GM19395 (cell line): ENCODE measurements at regions not wholly inside any gene's neighbourhood (a gene's known extent, or its start where the extent isn't known, plus 50 kb on each side); places are given as distances from the start of the nearest gene placed in this dataset.
"Not testable (repeated sequence)": the region's sequence is repeated elsewhere in the genome, so short reads cannot be mapped to it uniquely, and the experiment has no call there.

Experiments
- ATAC-seq: cut with Tn5 transposase; IDR thresholded peaks from one replicate; pipeline ENCODE4 v1.9.1; 2021; ENCODE audit warnings: mild to moderate bottlenecking, moderate library complexity; ENCODE audit not compliant: unreplicated experiment

- ATAC-seq: no peak
These were observed 199.4 kb upstream of the PTGFR start for GRCh38 chr1:78291418-78291817.

GRCh38 chr1:78291872-78292271 is 198.9 kb upstream of the PTGFR start:
- ATAC-seq: no peak

GRCh38 chr1:78292361-78292760 is 198.4 kb upstream of the PTGFR start:
- no peak for ATAC-seq

GRCh38 chr1:78297836-78298235 is 192.9 kb upstream of the PTGFR start:
- no peak for ATAC-seq

GRCh38 chr1:78298349-78298748 is 192.4 kb upstream of the PTGFR start:
- no peak for ATAC-seq

GRCh38 chr1:78301141-78301540 is 189.6 kb upstream of the PTGFR start:
- no peak for ATAC-seq

GRCh38 chr1:78303620-78304019 is 187.2 kb upstream of the PTGFR start:
- no peak for ATAC-seq

- ATAC-seq: no peak
These were observed 186.4 kb upstream of the PTGFR start for GRCh38 chr1:78304341-78304740.

- no peak for ATAC-seq
These were observed 186.0 kb upstream of the PTGFR start for GRCh38 chr1:78304761-78305160.

- ATAC-seq: not testable (repeated sequence)
These were observed 180.5 kb upstream of the PTGFR start for GRCh38 chr1:78310261-78310660.

GRCh38 chr1:78318011-78318410 is 172.8 kb upstream of the PTGFR start:
- ATAC-seq: no peak

- no peak for ATAC-seq
These were observed 171.2 kb upstream of the PTGFR start for GRCh38 chr1:78319603-78320002.

- no peak for ATAC-seq
These were observed 167.7 kb upstream of the PTGFR start for GRCh38 chr1:78322928-78323680.

GRCh38 chr1:78325293-78325692 is 165.5 kb upstream of the PTGFR start:
- ATAC-seq: no peak

- ATAC-seq: no peak
These were observed 161.3 kb upstream of the PTGFR start for GRCh38 chr1:78329475-78329874.

- no peak for ATAC-seq
These were observed 159.0 kb upstream of the PTGFR start for GRCh38 chr1:78331799-78332198.

- peak; percentile 96 for ATAC-seq
These were observed 157.3 kb upstream of the PTGFR start for GRCh38 chr1:78333502-78333901.

- no peak for ATAC-seq
These were observed 156.7 kb upstream of the PTGFR start for GRCh38 chr1:78334114-78334513.

- no peak for ATAC-seq
These were observed 155.8 kb upstream of the PTGFR start for GRCh38 chr1:78334952-78335351.

GRCh38 chr1:78336751-78337150 is 154.0 kb upstream of the PTGFR start:
- ATAC-seq: not testable (repeated sequence)

GRCh38 chr1:78339490-78339889 is 151.3 kb upstream of the PTGFR start:
- ATAC-seq: no peak

GRCh38 chr1:78340006-78340405 is 150.8 kb upstream of the PTGFR start:
- no peak for ATAC-seq
